ENCODE measurements at regions not wholly inside any gene's neighbourhood (a gene's known extent, or its start where the extent isn't known, plus 50 kb on each side); places are given as distances from the start of the nearest gene placed in this dataset.

DNA sequence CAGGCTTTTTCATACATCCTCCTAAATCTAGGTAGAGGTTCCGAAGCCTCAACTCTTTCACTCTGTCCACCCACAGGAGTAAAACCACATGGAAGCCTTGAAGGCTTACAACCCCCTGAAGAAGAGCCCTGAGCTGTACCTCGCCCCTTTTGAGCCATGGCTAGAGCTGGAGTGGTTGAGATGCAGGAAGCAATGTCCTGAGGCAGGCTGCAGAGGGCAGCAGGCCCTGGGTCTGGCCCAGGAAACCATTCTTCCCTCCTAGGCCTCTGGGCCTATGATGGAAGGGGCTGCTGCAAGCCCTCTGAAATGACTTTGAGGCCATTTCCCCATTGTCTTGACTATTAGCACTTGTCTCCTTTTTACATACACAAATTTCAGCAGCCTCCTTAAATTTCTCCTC lies 1503.0 kb downstream of the KCNT2 start:
- TF ChIP-seq, protein P1, sequence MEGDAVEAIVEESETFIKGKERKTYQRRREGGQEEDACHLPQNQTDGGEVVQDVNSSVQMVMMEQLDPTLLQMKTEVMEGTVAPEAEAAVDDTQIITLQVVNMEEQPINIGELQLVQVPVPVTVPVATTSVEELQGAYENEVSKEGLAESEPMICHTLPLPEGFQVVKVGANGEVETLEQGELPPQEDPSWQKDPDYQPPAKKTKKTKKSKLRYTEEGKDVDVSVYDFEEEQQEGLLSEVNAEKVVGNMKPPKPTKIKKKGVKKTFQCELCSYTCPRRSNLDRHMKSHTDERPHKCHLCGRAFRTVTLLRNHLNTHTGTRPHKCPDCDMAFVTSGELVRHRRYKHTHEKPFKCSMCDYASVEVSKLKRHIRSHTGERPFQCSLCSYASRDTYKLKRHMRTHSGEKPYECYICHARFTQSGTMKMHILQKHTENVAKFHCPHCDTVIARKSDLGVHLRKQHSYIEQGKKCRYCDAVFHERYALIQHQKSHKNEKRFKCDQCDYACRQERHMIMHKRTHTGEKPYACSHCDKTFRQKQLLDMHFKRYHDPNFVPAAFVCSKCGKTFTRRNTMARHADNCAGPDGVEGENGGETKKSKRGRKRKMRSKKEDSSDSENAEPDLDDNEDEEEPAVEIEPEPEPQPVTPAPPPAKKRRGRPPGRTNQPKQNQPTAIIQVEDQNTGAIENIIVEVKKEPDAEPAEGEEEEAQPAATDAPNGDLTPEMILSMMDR (IDR thresholded peaks at IDR 0.05), result no peak
- TF ChIP-seq POLR2A (IDR thresholded peaks at IDR 0.05), result no peak
